Sigmoid colon (tissue), 6 donors: ENCODE measurements at regions not wholly inside any gene's neighbourhood (a gene's known extent, or its start where the extent isn't known, plus 50 kb on each side); places are given as distances from the start of the nearest gene placed in this dataset.

Source experiments
- DNase-seq: peaks from one replicate; pipeline ENCODE4 v3.0.0-alpha.2; 2019
- H3K27ac ChIP-seq, 4 donors: fragments of 200-600 bp; sonication (generic); one replicate each; pipeline ENCODE4 v1.5.1; 2016 to 2019; ENCODE audit warnings: mild to moderate bottlenecking in 1 of 4
- H3K27me3 ChIP-seq, 3 donors: fragments of 200-600 bp; sonication (generic); one replicate each; pipeline ENCODE4 v1.5.1; 2019; ENCODE audit warnings: mild to moderate bottlenecking in 1 of 3
- H3K36me3 ChIP-seq, 4 donors: fragments of 200-600 bp; sonication (generic); one replicate each; pipeline ENCODE4 v1.5.1; 2016 to 2019
- H3K4me1 ChIP-seq, 4 donors: fragments of 200-600 bp; sonication (generic); one replicate each; pipeline ENCODE4 v1.5.1; 2017 to 2019
- H3K4me3 ChIP-seq, 4 donors: fragments of 200-600 bp; sonication (generic); one replicate each; pipeline ENCODE4 v1.5.1; 2017 to 2019; ENCODE audit warnings: mild to moderate bottlenecking in 2 of 4, moderate library complexity in 1 of 4
- H3K9me3 ChIP-seq, 4 donors: fragments of 200-600 bp in 3 of 4; sonication (generic) in 3 of 4; one replicate each; pipeline versions ENCODE4 v1.5.1 to v1.6.1; 2013 to 2019
- EP300 ChIP-seq, 4 donors: sonication (generic); formaldehyde crosslinking; IDR thresholded peaks; one replicate each; pipeline ENCODE4 v1.6.1; 2017; ENCODE audit warnings: antibody characterized with exemption in 4 of 4
- POLR2A ChIP-seq, 2 donors: fragments of 450-650 bp; IDR thresholded peaks; one replicate each; pipeline ENCODE4 v1.6.1; 2016; ENCODE audit warnings: antibody characterized with exemption in 2 of 2, mild to moderate bottlenecking in 2 of 2, moderate library complexity in 2 of 2
- POLR2AphosphoS5 ChIP-seq, 4 donors: sonication (generic); formaldehyde crosslinking; IDR thresholded peaks; one replicate each; pipeline ENCODE4 v1.6.1; 2017; ENCODE audit warnings: antibody characterized with exemption in 4 of 4
- WGBS, 2 donors: extraction: QIAGEN DNeasy Blood & Tissue Kit; methylation state at CpG; one replicate each; pipeline ENCODE4 v1.1.7; 2013; 5-methylcytosine and 5-hydroxymethylcytosine counted together
- intact Hi-C: fragments of 100-400 bp; cut with DNase I; formaldehyde crosslinking; loops from one replicate; pipeline ENCODE4 v1.15.1; 2023
- TF ChIP-seq, protein P1 (sequence below), 4 experiments: fragments of 450-650 bp in 3 of 4; fragments of 200-600 bp in 1 of 4; IDR thresholded peaks; one replicate each; pipeline ENCODE4 v1.5.1; 2016 to 2019; ENCODE audit warnings: antibody characterized with exemption in 4 of 4, mild to moderate bottlenecking in 3 of 4, moderate library complexity in 2 of 4
- donor health status: healthy with polysubstance abuse.
- donor health status: healthy.

- Histone ChIP-seq H3K4me1 (no peaks in the 10 kb centered on the region), H3K27me3 (no peaks in the 10 kb centered on the region), H3K4me3 (no peak overlapping the region), H3K9me3 (no peaks in the 10 kb centered on the region), H3K27ac (no peak overlapping the region), H3K36me3 (no peaks in the 10 kb centered on the region)
- TF ChIP-seq POLR2A (IDR thresholded peaks at IDR 0.05) (no peak), POLR2AphosphoS5 (IDR thresholded peaks at IDR 0.05) (no peak), EP300 (IDR thresholded peaks at IDR 0.05) (no peak)
- TF ChIP-seq, protein P1, sequence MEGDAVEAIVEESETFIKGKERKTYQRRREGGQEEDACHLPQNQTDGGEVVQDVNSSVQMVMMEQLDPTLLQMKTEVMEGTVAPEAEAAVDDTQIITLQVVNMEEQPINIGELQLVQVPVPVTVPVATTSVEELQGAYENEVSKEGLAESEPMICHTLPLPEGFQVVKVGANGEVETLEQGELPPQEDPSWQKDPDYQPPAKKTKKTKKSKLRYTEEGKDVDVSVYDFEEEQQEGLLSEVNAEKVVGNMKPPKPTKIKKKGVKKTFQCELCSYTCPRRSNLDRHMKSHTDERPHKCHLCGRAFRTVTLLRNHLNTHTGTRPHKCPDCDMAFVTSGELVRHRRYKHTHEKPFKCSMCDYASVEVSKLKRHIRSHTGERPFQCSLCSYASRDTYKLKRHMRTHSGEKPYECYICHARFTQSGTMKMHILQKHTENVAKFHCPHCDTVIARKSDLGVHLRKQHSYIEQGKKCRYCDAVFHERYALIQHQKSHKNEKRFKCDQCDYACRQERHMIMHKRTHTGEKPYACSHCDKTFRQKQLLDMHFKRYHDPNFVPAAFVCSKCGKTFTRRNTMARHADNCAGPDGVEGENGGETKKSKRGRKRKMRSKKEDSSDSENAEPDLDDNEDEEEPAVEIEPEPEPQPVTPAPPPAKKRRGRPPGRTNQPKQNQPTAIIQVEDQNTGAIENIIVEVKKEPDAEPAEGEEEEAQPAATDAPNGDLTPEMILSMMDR (IDR thresholded peaks at IDR 0.05): no peak
- DNase-seq: no peak
- intact Hi-C loops: no loop called here
- WGBS, 2 donors: 77 to 83% methylated on average over 2 of the region's 2 CpGs
Measured at GRCh38 chr3:31081018-31081662, 186.7 kb upstream of the GADL1 start.

GRCh38 chr3:31086148-31086547, 191.7 kb upstream of the GADL1 start:
- no peak for DNase-seq
- Histone ChIP-seq H3K9me3 (no peaks in the 10 kb centered on the region), H3K4me3 (no peak overlapping the region), H3K27ac (no peak overlapping the region), H3K4me1 (peaks cover 0 to 5% (median 0%) of the 10 kb centered on the region in 4 donors), H3K27me3 (no peaks in the 10 kb centered on the region), H3K36me3 (no peaks in the 10 kb centered on the region)
- TF ChIP-seq POLR2A (IDR thresholded peaks at IDR 0.05) (no peak), EP300 (IDR thresholded peaks at IDR 0.05) (no peak), POLR2AphosphoS5 (IDR thresholded peaks at IDR 0.05) (no peak)
- TF ChIP-seq, protein P1 (IDR thresholded peaks at IDR 0.05): no peak
- intact Hi-C loops: no loop called here

GRCh38 chr3:31086698-31087097, 192.2 kb upstream of the GADL1 start:
- H3K4me3 ChIP-seq: no peak overlapping the region
- H3K27ac ChIP-seq: no peak overlapping the region
- H3K4me1 ChIP-seq: peaks cover 0 to 5% (median 0%) of the 10 kb centered on the region in 4 donors
- H3K36me3 ChIP-seq: no peaks in the 10 kb centered on the region
- DNase-seq: no peak
- H3K9me3 ChIP-seq: no peaks in the 10 kb centered on the region
- intact Hi-C loops: no loop called here
- H3K27me3 ChIP-seq: no peaks in the 10 kb centered on the region
- no peak for TF ChIP-seq EP300 (IDR thresholded peaks at IDR 0.05)
- TF ChIP-seq, protein P1 (IDR thresholded peaks at IDR 0.05): no peak
- no peak for TF ChIP-seq POLR2AphosphoS5 (IDR thresholded peaks at IDR 0.05)
- no peak for TF ChIP-seq POLR2A (IDR thresholded peaks at IDR 0.05)

GRCh38 chr3:31091748-31092147, 197.3 kb upstream of the GADL1 start:
- peaks cover 0 to 3% (median 0%) of the 10 kb centered on the region in 4 donors for H3K4me1 ChIP-seq
- no peaks in the 10 kb centered on the region for H3K27me3 ChIP-seq
- DNase-seq: no peak
- no peak for TF ChIP-seq POLR2A (IDR thresholded peaks at IDR 0.05)
- no peak for TF ChIP-seq EP300 (IDR thresholded peaks at IDR 0.05)
- TF ChIP-seq, protein P1 (IDR thresholded peaks at IDR 0.05): no peak
- no peak for TF ChIP-seq POLR2AphosphoS5 (IDR thresholded peaks at IDR 0.05)
- WGBS, 2 donors: 67 to 76% methylated on average over 2 of the region's 2 CpGs
- H3K36me3 ChIP-seq: no peaks in the 10 kb centered on the region
- H3K27ac ChIP-seq: no peak overlapping the region
- H3K9me3 ChIP-seq: no peaks in the 10 kb centered on the region
- intact Hi-C loops: no loop called here
- no peak overlapping the region for H3K4me3 ChIP-seq
